Upper lobe of right lung (tissue), 1 donor: ENCODE measurements at regions not wholly inside any gene's neighbourhood (a gene's known extent, or its start where the extent isn't known, plus 50 kb on each side); places are given as distances from the start of the nearest gene placed in this dataset.
"Not testable (repeated sequence)": the region's sequence is repeated elsewhere in the genome, so short reads cannot be mapped to it uniquely, and the experiment has no call there.

Experiments
- ATAC-seq: fragments of 200-7000 bp; cut with Tn5 transposase; one replicate; pipeline ENCODE4 v1.9.1; 2020; ENCODE audit warnings: mild to moderate bottlenecking, moderate library complexity
- DNase-seq: peaks from one replicate; pipeline ENCODE4 v3.0.0-alpha.2; 2020
- H3K27ac ChIP-seq: fragments of 200-600 bp; one replicate; pipeline ENCODE4 v1.8.0; 2022
- H3K27me3 ChIP-seq: fragments of 200-600 bp; one replicate; pipeline ENCODE4 v1.8.0; 2022; ENCODE audit warnings: mild to moderate bottlenecking
- H3K36me3 ChIP-seq: fragments of 200-600 bp; one replicate; pipeline ENCODE4 v1.8.0; 2022
- H3K4me1 ChIP-seq: fragments of 200-600 bp; one replicate; pipeline ENCODE4 v1.8.0; 2022
- H3K4me3 ChIP-seq: fragments of 200-600 bp; one replicate; pipeline ENCODE4 v1.8.0; 2022; ENCODE audit warnings: mild to moderate bottlenecking
- H3K9me3 ChIP-seq: fragments of 200-600 bp; one replicate; pipeline ENCODE4 v1.8.0; 2022
- intact Hi-C: fragments of 100-400 bp; cut with DNase I; formaldehyde crosslinking; loops from one replicate; pipeline ENCODE4 v1.11.0; 2022
- TF ChIP-seq, protein P1 (sequence below): fragments of 200-600 bp; IDR thresholded peaks from one replicate; pipeline ENCODE4 v1.8.0; 2022; ENCODE audit warnings: antibody characterized with exemption
- donor health status: DM: no; HTN: yes; CAD: no; lungs with severe emphysema.

DNA sequence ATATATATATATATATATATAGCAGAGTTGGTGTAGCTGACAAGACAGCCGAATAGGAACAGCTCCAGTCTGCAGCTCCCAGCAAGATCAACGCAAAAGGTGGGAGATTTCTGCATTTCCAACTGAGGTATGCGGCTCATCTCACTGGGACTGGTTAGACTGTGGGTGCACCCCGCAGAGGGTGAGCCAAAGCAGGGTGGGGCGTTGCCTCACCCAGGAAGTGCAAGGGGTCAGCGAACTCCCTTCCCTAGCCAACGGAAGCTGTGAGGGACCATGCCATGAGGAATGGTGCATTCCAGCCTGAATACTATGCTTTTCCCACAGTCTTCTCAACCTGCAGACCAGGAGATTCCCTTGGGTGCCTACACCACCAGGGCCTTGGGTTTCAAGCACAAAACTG lies 81.7 kb upstream of the ST3GAL6 start:
- Histone ChIP-seq H3K27ac (no peak overlapping the region), H3K9me3 (no peaks in the 10 kb centered on the region), H3K27me3 (no peaks in the 10 kb centered on the region), H3K4me3 (no peak overlapping the region), H3K4me1 (no peaks in the 10 kb centered on the region), H3K36me3 (no peaks in the 10 kb centered on the region)
- DNase-seq: no peak
- TF ChIP-seq, protein P1, sequence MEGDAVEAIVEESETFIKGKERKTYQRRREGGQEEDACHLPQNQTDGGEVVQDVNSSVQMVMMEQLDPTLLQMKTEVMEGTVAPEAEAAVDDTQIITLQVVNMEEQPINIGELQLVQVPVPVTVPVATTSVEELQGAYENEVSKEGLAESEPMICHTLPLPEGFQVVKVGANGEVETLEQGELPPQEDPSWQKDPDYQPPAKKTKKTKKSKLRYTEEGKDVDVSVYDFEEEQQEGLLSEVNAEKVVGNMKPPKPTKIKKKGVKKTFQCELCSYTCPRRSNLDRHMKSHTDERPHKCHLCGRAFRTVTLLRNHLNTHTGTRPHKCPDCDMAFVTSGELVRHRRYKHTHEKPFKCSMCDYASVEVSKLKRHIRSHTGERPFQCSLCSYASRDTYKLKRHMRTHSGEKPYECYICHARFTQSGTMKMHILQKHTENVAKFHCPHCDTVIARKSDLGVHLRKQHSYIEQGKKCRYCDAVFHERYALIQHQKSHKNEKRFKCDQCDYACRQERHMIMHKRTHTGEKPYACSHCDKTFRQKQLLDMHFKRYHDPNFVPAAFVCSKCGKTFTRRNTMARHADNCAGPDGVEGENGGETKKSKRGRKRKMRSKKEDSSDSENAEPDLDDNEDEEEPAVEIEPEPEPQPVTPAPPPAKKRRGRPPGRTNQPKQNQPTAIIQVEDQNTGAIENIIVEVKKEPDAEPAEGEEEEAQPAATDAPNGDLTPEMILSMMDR: no peak
- ATAC-seq: no peak
- intact Hi-C loops: no loop called here

GRCh38 chr3:98682391-98682790 lies 80.7 kb upstream of the ST3GAL6 start:
- intact Hi-C loops, H3K9me3 ChIP-seq, H3K36me3 ChIP-seq, H3K27me3 ChIP-seq, DNase-seq, H3K4me1 ChIP-seq, ATAC-seq, H3K27ac ChIP-seq, H3K4me3 ChIP-seq: not testable (repeated sequence)

DNA sequence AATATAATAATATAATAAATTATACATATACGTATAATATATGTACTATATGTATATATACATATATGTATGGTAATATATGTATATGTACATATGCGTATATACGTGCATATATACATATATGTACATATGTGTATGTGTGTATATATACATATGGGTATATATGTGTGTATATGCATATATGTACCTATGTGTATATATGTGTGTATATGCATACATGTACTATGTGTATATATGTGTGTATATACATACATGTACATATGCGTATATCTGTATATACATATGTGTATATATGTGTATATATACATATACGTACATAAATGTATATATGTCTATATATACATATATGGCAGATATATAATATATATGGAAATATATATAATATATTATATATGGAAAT lies 74.8 kb upstream of the ST3GAL6 start:
- H3K4me3 ChIP-seq: no peak overlapping the region
- TF ChIP-seq, protein P1: no peak
- intact Hi-C loops: no loop called here
- no peak for DNase-seq
- H3K9me3 ChIP-seq: peaks cover 5% of the 10 kb centered on the region
- no peak overlapping the region for H3K27ac ChIP-seq
- no peaks in the 10 kb centered on the region for H3K27me3 ChIP-seq
- H3K36me3 ChIP-seq: no peaks in the 10 kb centered on the region
- H3K4me1 ChIP-seq: no peaks in the 10 kb centered on the region
- no peak for ATAC-seq

- DNase-seq: no peak
- H3K27ac ChIP-seq: no peak overlapping the region
- no peak for ATAC-seq
- no peaks in the 10 kb centered on the region for H3K27me3 ChIP-seq
- no peak overlapping the region for H3K4me3 ChIP-seq
- TF ChIP-seq, protein P1: no peak
- peaks cover 5% of the 10 kb centered on the region for H3K9me3 ChIP-seq
- H3K36me3 ChIP-seq: no peaks in the 10 kb centered on the region
- intact Hi-C loops: no loop called here
- H3K4me1 ChIP-seq: no peaks in the 10 kb centered on the region
Observed at GRCh38 chr3:98690876-98691275, 72.3 kb upstream of the ST3GAL6 start.

DNA sequence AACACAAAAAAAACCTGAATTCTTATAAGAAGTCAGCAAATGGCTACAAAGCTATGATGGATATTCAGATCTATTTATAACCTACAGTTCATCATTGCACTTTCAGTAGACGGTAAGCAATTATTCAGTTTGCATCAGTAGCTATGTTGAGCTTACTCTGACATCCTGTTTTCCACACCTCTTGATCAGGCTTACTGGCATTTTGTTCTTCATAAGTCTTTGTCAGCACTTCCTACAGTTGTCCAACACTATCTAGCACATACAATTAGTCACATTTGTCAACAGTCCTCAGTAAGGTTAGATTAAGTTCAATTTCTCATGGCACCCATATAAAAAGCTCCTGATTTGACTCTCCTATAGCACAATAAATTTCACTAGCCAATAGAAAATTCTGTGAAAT lies 71.2 kb upstream of the ST3GAL6 start:
- Histone ChIP-seq H3K9me3 (peaks cover 5% of the 10 kb centered on the region), H3K4me3 (no peak overlapping the region), H3K36me3 (no peaks in the 10 kb centered on the region), H3K27me3 (no peaks in the 10 kb centered on the region), H3K27ac (no peak overlapping the region), H3K4me1 (no peaks in the 10 kb centered on the region)
- intact Hi-C loops: no loop called here
- ATAC-seq (no peak), DNase-seq (no peak)
- TF ChIP-seq, protein P1: no peak

GRCh38 chr3:98692787-98693473 lies 70.2 kb upstream of the ST3GAL6 start:
- TF ChIP-seq, protein P1: no peak
- Histone ChIP-seq H3K9me3 (no peaks in the 10 kb centered on the region), H3K4me1 (no peaks in the 10 kb centered on the region), H3K27me3 (no peaks in the 10 kb centered on the region), H3K27ac (no peak overlapping the region), H3K36me3 (no peaks in the 10 kb centered on the region), H3K4me3 (no peak overlapping the region)
- no peak for DNase-seq
- intact Hi-C loops: no loop called here
- ATAC-seq: peak; percentile 57
